B cell (primary cell): ENCODE measurements at regions not wholly inside any gene's neighbourhood (a gene's known extent, or its start where the extent isn't known, plus 50 kb on each side); places are given as distances from the start of the nearest gene placed in this dataset.

Source experiments
- ATAC-seq: fragments of 200-7000 bp; cut with Tn5 transposase; one replicate; pipeline ENCODE4 v1.10.0; 2021; ENCODE audit warnings: low read depth, mild to moderate bottlenecking, moderate number of reproducible peaks, moderate library complexity
- CTCF ChIA-PET: fragments of 350-600 bp; sonication (Branson Sonifier 250); formaldehyde crosslinking; loops from one replicate; lab custom pipeline; 2021; ENCODE audit warnings: antibody characterized with exemption, inconsistent platforms; lab: Charles Lee
- POLR2A ChIA-PET: fragments of 350-600 bp; sonication (Branson Sonifier 250); formaldehyde crosslinking; loops from one replicate; lab custom pipeline; 2021; ENCODE audit warnings: antibody characterized with exemption; lab: Charles Lee
- DNase-seq: peaks from one replicate; pipeline ENCODE4 v3.0.0; 2013
- H2AFZ ChIP-seq: 2 replicates; pipeline ENCODE4 v1.6.1; 2012; ENCODE audit warnings: mild to moderate bottlenecking, low read depth, low read length; ENCODE audit not compliant: insufficient read depth, poor library complexity, severe bottlenecking
- H3K27ac ChIP-seq, 2 donors: 1 replicate in 1 of 2; 2 replicates in 1 of 2; pipeline ENCODE4 v1.5.1; 2012 to 2013; ENCODE audit warnings: low read length in 2 of 2, mild to moderate bottlenecking in 2 of 2, moderate library complexity in 1 of 2
- H3K27me3 ChIP-seq, 4 experiments: fragments of 200-600 bp in 1 of 4; sonication (generic) in 1 of 4; replicated peaks in 1 of 4; 1 replicate in 2 of 4; 2 replicates in 2 of 4; pipeline versions ENCODE4 v1.6.1 to v1.7.0; 2013 to 2016; ENCODE audit warnings: low read length in 3 of 4, mild to moderate bottlenecking in 2 of 4, mixed read lengths in 1 of 4, moderate library complexity in 1 of 4; ENCODE audit not compliant: insufficient read depth in 4 of 4, control insufficient read depth in 3 of 4; ENCODE audit errors: control extremely low read depth in 1 of 4
- H3K36me3 ChIP-seq, 2 experiments: replicated peaks in 1 of 2; 1 replicate in 1 of 2; 2 replicates in 1 of 2; pipeline versions ENCODE4 v1.6.1 to v1.7.1; 2013; ENCODE audit warnings: low read length in 1 of 2; ENCODE audit not compliant: insufficient read depth in 2 of 2, control insufficient read depth in 1 of 2; ENCODE audit errors: control extremely low read depth in 1 of 2, extremely low read depth in 1 of 2
- H3K4me1 ChIP-seq, 2 donors: fragments of 200-600 bp in 1 of 2; sonication (generic) in 1 of 2; 1 replicate in 1 of 2; 2 replicates in 1 of 2; pipeline versions ENCODE4 v1.5.1 to v1.6.1; 2013 to 2017; ENCODE audit warnings: low read length in 2 of 2; ENCODE audit not compliant: control insufficient read depth in 2 of 2, insufficient read depth in 2 of 2
- H3K4me2 ChIP-seq: replicated peaks from 2 replicates; pipeline ENCODE3; 2012; ENCODE audit warnings: mild to moderate bottlenecking, low read depth, low read length; ENCODE audit not compliant: poor library complexity, severe bottlenecking
- H3K4me3 ChIP-seq, 5 experiments: fragments of 200-600 bp in 1 of 5; sonication (generic) in 1 of 5; 1 replicate in 3 of 5; 2 replicates in 2 of 5; pipeline versions ENCODE4 v1.5.1 to v1.7.0; 2011 to 2016; ENCODE audit warnings: low read length in 4 of 5, mild to moderate bottlenecking in 4 of 5, low read depth in 2 of 5, control low read depth in 1 of 5, moderate library complexity in 1 of 5; ENCODE audit not compliant: insufficient read depth in 1 of 5; ENCODE audit errors: control extremely low read depth in 1 of 5, extremely low read depth in 1 of 5
- H3K79me2 ChIP-seq: fragments of 200-600 bp; sonication (generic); one replicate; pipeline ENCODE4 v1.6.0; 2016; ENCODE audit warnings: low read length; ENCODE audit not compliant: control insufficient read depth, insufficient read depth
- H3K9ac ChIP-seq: fragments of 200-600 bp; sonication (generic); 2 replicates; pipeline ENCODE4 v1.6.1; 2017; ENCODE audit warnings: mild to moderate bottlenecking, low read length, moderate library complexity
- H3K9me3 ChIP-seq, 3 donors: one replicate each; pipeline versions ENCODE4 v1.6.1 to v1.7.1; 2013; ENCODE audit warnings: low read length in 2 of 3; ENCODE audit not compliant: control insufficient read depth in 2 of 3, insufficient read depth in 1 of 3; ENCODE audit errors: control extremely low read depth in 1 of 3
- H4K20me1 ChIP-seq: 2 replicates; pipeline ENCODE4 v1.6.0; 2012; ENCODE audit warnings: mild to moderate bottlenecking, low read length; ENCODE audit not compliant: insufficient read depth, control insufficient read depth, poor library complexity, severe bottlenecking
- H3K27ac Mint-ChIP-seq: one replicate; pipeline ENCODE4 v1.8.0; 2021; ENCODE audit warnings: mixed read lengths
- H3K27me3 Mint-ChIP-seq: one replicate; pipeline ENCODE4 v1.8.0; 2021; ENCODE audit warnings: mixed read lengths
- H3K4me1 Mint-ChIP-seq: one replicate; pipeline ENCODE4 v1.8.0; 2021; ENCODE audit warnings: mixed read lengths
- H3K4me3 Mint-ChIP-seq: one replicate; pipeline ENCODE4 v1.8.0; 2021; ENCODE audit warnings: mixed read lengths
- H3K9me3 Mint-ChIP-seq: one replicate; pipeline ENCODE4 v1.8.0; 2022; ENCODE audit warnings: mixed read lengths; ENCODE audit not compliant: insufficient read depth
- CTCF ChIP-seq: fragments of 200-600 bp; IDR thresholded peaks from one replicate; pipeline ENCODE4 v1.8.0; 2022; ENCODE audit warnings: antibody characterized with exemption, mild to moderate bottlenecking
- EZH2 ChIP-seq: IDR thresholded peaks from 2 replicates; pipeline ENCODE4 v1.6.1; 2012; ENCODE audit warnings: borderline replicate concordance, low read depth, mild to moderate bottlenecking, moderate library complexity, low read length; ENCODE audit not compliant: insufficient read depth, poor library complexity, severe bottlenecking
- WGBS: methylation state at CpG from one replicate; pipeline ENCODE4 v1.1.5; 2013; ENCODE audit warnings: missing lambda C conversion rate; ENCODE audit not compliant: insufficient coverage; 5-methylcytosine and 5-hydroxymethylcytosine counted together
- intact Hi-C: fragments of 100-400 bp; cut with micrococcal nuclease; formaldehyde crosslinking; loops from one replicate; pipeline ENCODE4 v1.10.0; 2022

- H3K27ac ChIP-seq = no peak overlapping the region
- H3K27me3 ChIP-seq = no peaks in the 10 kb centered on the region
- H3K4me1 ChIP-seq = no peaks in the 10 kb centered on the region
- Mint-ChIP-seq H3K4me1 (no peaks in the 10 kb centered on the region), H3K9me3 (no peaks in the 10 kb centered on the region), H3K27ac (no peak overlapping the region), H3K4me3 (no peak overlapping the region), H3K27me3 (no peaks in the 10 kb centered on the region)
- H3K9me3 ChIP-seq = no peaks in the 10 kb centered on the region
- H2AFZ ChIP-seq = no peak overlapping the region
- no peaks in the 10 kb centered on the region for H3K36me3 ChIP-seq
- no CpG with 5 or more reads among the region's 3 CpGs for WGBS
- no peak for TF ChIP-seq CTCF
- no peak for TF ChIP-seq EZH2
- DNase-seq (no peak), ATAC-seq (no peak)
- ChIA-PET POLR2A (interaction anchor here (0.6 kb wide), 1 partner anchor 12 kb away, joined by 3 read pairs; no protein-coding TSS in a partner anchor), CTCF (no interaction called here)
- intact Hi-C loops = no loop called here
- H3K4me2 ChIP-seq = no peak overlapping the region
- H4K20me1 ChIP-seq = no peaks in the 10 kb centered on the region
- H3K9ac ChIP-seq = no peak overlapping the region
- H3K4me3 ChIP-seq = no peak overlapping the region
- no peaks in the 10 kb centered on the region for H3K79me2 ChIP-seq
These were observed 95.6 kb downstream of the NUP35 start for GRCh38 chr2:183219888-183220287.

GRCh38 chr2:183222751-183223150 lies 98.5 kb downstream of the NUP35 start:
- ChIA-PET CTCF (interaction anchor here (1.0 kb wide), 1 partner anchor 26 kb away, joined by 3 read pairs; no protein-coding TSS in a partner anchor), POLR2A (no interaction called here)
- no peak overlapping the region for H3K27ac ChIP-seq
- no peaks in the 10 kb centered on the region for H4K20me1 ChIP-seq
- 80% methylated on average over 1 of the region's 5 CpGs for WGBS
- no peak overlapping the region for H3K4me3 ChIP-seq
- H3K79me2 ChIP-seq = no peaks in the 10 kb centered on the region
- H3K9me3 Mint-ChIP-seq = peaks cover 6% of the 10 kb centered on the region
- no peaks in the 10 kb centered on the region for H3K4me1 ChIP-seq
- no peak for ATAC-seq
- H2AFZ ChIP-seq = no peak overlapping the region
- no peak overlapping the region for H3K4me2 ChIP-seq
- H3K27me3 ChIP-seq = no peaks in the 10 kb centered on the region
- no peaks in the 10 kb centered on the region for H3K36me3 ChIP-seq
- no peak overlapping the region for H3K27ac Mint-ChIP-seq
- DNase-seq = no peak
- no peak overlapping the region for H3K9ac ChIP-seq
- no peaks in the 10 kb centered on the region for H3K27me3 Mint-ChIP-seq
- intact Hi-C loops = no loop called here
- no peak overlapping the region for H3K4me3 Mint-ChIP-seq
- no peak for TF ChIP-seq CTCF
- no peak for TF ChIP-seq EZH2
- H3K9me3 ChIP-seq = no peaks in the 10 kb centered on the region
- no peaks in the 10 kb centered on the region for H3K4me1 Mint-ChIP-seq
